CD4-positive, alpha-beta T cell treated with Interferon alpha-2 for 1 hour (primary cell): ENCODE measurements at regions not wholly inside any gene's neighbourhood (a gene's known extent, or its start where the extent isn't known, plus 50 kb on each side); places are given as distances from the start of the nearest gene placed in this dataset.
"Not testable (repeated sequence)": the region's sequence is repeated elsewhere in the genome, so short reads cannot be mapped to it uniquely, and the experiment has no call there.

Source experiments
- DNase-seq, 2 donors: peaks; one replicate each; pipeline ENCODE4 v3.0.0-alpha.2; 2020 to 2022

DNA sequence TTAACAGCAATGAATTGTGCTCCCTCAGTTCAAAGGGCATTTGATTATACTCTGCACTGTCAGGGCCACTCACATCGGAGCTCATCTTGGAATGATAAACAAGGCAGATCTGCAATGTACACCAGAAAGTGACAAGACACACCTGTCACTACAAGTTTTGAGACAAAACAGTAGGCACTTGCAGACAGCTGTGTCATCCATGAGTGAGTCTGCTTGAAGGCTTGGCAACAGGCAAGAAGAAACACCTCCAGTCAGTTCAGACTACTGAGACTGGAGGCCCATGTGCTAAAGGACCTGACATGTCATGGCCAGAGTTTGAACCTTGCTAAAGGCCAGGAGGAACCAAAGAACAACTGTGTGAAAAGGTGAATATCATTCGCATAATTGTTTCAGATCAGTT lies 354.5 kb downstream of the CEP170 start:
- not testable (repeated sequence) for DNase-seq

DNA sequence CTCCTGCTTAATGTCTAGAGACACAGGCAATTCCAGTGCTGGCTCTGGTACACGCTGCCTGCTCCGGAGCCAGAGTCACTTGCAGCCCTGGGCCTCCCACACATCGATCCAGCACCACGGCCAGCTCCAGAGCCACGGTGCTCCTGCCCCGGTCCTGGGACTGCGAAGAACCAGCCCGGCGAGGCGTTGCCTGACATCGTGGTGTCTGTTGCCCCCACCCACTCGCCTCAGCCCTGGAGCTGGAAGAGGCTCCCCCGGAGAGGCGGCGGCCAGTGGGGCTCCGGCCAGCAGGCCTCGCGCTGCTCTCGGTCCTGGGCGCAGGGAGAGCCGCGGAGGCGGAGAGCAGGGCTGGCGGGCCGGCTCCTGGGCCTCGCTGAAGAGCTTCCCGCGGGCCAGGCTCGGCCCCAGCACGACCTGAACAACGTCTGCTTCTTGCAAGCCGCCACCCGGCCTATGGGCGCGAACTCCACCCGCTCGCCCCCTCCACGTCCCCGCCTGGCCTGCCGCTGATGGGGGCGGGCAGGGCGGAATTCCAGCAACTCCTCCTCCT lies 364.8 kb downstream of the CEP170 start:
- DNase-seq = no peak

DNA sequence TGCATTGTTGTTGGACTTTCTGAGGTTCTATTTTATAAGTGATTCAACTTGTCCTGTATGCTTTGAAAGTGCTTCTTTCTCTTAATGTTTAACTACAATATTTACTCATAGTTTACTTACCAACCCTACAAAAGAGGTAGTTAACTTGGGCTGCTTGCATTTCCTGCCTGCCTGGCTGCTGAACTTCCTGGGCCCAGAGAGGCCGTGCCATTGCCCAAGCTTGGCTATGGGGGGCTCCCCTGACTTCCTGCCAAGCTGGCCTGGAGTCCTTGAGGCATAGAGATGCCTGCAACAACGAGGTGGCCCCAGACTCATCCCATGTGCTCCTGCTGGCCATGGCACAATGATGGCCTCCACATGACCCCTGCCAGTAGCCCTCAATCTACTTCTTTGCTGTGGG lies 361.6 kb upstream of the PLD5 start:
- DNase-seq = no peak

DNA sequence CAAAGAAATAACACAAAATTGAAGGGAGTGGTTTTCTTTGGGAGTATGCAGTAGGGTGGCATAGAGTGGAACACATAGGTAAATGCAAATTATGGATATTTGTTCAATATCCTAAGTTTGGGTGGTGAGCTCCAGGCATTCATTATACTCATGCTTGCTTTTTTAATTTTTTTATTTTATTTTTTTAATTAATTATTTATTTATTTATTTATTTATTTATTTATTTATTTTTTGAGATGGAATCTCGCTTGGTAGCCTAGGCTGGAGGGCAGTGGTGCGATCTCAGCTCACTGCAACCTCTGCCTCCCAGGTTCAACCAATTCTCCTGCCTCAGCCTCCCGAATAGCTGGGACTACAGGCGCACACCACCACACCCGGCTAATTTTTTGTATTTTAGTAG lies 355.5 kb upstream of the PLD5 start:
- DNase-seq = not testable (repeated sequence)

- DNase-seq = no peak
These were observed 353.2 kb upstream of the PLD5 start for GRCh38 chr1:242877743-242878142.

DNA sequence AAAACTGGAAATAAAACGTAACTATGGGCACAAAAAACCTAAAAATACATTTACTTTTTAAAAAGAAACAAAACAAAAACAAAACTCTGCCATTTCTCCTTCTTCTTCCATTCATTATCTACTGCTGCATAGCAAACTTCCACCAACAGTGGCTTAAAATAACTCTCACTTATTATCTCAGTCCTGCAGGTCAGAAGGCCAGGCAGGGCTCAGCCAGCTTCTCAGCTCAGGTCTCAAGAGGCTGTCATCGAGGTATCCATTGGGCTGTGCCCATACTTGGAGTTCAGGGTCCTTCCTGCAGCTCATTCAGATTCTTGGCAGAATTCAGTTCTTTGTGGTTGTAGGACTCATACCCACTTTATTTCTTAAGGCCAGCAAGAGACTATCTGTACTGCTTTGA lies 352.7 kb upstream of the PLD5 start:
- DNase-seq = no peak

DNA sequence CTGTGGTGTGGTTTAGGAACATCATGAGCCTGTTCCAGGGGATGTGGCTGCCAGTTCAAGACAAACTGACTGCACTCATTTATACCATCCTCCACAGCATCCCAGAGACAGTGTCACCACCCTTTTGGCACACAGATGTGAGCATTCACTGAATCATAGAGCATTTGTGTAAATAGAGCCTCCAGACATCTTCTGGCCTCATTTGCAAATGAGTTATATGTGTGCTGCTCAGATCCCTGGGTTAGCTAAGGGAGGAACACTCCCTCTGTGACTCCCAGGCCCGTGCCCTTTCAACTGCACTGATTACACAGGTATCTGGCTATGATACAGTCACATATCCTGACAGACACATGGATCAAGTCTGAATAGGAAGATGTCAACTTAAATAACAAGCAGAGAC lies 351.5 kb upstream of the PLD5 start:
- no peak for DNase-seq

GRCh38 chr1:242873661-242874060 lies 349.2 kb upstream of the PLD5 start:
- DNase-seq = no peak

- no peak for DNase-seq
These were observed 348.0 kb upstream of the PLD5 start for GRCh38 chr1:242872521-242872920.

GRCh38 chr1:242871471-242872030 lies 347.1 kb upstream of the PLD5 start:
- no peak for DNase-seq

DNA sequence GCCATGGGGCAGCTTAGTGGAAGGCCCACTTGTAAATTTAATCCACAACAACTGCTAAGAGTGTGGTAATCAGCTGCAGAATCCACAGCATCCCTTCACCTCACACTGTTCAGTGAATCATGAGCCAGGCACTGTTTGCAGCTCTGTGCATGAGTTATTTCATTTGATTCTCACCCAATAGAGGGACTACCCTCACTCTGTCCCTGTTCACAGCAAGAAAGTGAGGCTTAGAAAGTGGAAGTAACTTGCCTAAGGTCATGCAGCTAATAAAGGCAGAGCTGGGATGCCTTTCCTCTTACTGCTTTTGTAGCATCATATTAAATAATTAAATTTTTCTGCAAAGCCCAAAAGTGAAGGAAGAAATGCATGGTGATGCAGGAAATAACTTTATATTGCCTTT lies 346.5 kb upstream of the PLD5 start:
- no peak for DNase-seq

GRCh38 chr1:242856289-242856688 lies 331.8 kb upstream of the PLD5 start:
- DNase-seq = no peak

DNA sequence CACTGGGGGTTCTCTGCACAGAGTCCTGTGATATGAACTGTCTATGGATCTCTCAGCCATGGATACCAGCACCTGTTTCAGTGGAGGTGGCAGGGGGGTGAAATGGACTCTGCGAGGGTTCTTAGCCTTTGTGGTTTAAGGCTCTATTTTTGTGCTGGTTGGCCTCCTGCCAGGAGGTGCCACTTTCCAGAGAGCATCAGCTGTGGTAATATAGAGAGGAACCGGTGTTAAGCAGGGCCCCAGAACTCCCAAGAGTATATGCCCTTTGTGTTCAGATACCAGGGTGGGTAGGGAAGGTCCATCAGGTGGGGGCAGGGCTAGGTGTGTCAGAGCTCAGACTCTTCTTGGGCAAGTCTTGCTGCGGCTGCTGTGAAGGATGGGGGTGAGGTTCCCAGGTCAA lies 330.0 kb upstream of the PLD5 start:
- DNase-seq = no peak

GRCh38 chr1:242847390-242847993 lies 323.0 kb upstream of the PLD5 start:
- DNase-seq = no peak

DNA sequence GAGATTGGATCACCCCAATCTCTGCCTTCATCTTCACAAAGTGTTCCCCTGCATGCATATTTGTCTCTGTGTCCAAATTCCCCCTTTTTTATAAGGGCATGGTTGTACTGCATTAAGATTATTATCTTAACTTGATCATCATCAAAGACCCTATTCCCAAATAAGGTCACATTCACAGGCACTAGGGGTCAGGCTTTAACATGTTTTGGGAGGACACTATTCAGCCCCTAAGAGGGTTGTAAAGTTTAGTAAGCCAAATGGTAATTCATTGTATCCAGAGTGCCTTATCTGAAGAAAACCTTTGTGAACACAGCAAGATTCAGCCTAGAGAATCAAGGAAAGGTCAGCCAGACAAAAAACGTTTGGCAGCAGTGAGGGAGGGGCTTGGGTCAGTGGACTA lies 317.6 kb upstream of the PLD5 start:
- no peak for DNase-seq

GRCh38 chr1:242839101-242839500 lies 314.6 kb upstream of the PLD5 start:
- no peak for DNase-seq

GRCh38 chr1:242836423-242836822 lies 311.9 kb upstream of the PLD5 start:
- no peak for DNase-seq

DNA sequence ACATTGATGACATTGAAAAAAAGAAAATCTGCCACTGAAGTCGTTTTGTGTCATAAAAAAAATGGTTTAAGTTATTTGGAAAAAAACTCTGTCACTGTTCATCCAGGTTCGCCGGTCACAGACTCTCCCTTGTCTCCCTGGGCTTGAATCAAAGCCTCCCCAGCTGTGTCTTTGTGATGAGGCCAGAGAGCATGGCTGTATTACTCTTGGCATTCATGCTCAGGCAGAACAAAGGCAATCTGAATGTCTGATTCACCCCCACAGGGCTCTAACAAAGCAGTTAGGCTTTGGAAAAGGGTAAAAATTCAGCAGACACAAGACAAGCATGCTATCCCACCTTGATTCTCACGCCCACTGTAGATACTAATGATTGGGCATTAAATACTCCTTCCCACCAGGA lies 304.3 kb upstream of the PLD5 start:
- no peak for DNase-seq

DNA sequence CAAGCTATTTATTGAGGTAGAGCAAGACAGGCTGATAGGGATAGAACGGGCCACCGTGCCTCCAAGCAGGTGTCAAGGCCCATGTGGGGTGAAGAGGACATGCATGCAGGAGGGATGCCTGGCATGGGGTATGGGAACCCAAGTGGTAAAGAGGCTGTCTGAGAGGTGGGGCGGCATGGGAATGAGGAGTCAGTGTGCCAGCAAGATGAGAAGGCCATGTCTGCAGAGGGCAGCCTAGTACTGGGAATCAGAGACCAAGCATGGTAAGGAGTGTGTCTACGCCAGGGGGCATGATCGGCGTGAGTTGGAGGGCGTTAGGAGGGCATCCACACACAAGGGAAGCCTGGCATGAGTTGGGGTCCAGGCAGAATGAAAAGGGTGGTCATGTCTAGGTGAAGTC lies 303.7 kb upstream of the PLD5 start:
- DNase-seq = no peak

- no peak for DNase-seq
These were observed 303.0 kb upstream of the PLD5 start for GRCh38 chr1:242827538-242827937.

- no peak for DNase-seq
These were observed 302.3 kb upstream of the PLD5 start for GRCh38 chr1:242826701-242827336.

DNA sequence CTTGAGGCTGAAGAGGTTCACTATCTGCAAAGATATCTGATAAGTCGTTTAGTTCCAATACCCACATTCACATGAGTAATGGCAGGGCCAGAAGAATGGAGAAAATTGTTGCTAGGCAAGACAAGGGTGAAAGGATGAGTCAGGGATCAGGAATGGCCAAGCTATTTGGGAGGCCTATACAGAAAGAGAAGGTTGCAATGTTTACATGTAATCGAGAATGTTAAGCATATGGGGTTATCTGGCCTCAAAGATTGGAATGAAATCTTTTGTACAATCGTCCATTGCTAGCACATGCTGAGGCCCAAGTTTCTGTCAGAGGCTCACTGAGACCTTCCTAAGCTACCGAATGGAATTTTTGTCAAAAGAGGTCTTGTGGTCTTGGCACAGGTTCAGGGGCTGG lies 299.9 kb upstream of the PLD5 start:
- DNase-seq = no peak

- DNase-seq = no peak
These were observed 289.1 kb upstream of the PLD5 start for GRCh38 chr1:242813490-242814091.
